Fibroblast of pulmonary artery (primary cell): ENCODE measurements at regions not wholly inside any gene's neighbourhood (a gene's known extent, or its start where the extent isn't known, plus 50 kb on each side); places are given as distances from the start of the nearest gene placed in this dataset.

Source experiments
- DNase-seq: peaks from one replicate; pipeline ENCODE4 v3.0.0-alpha.2; 2010; ENCODE audit warnings: low read depth
- H3K4me3 ChIP-seq: replicated peaks from 2 replicates; pipeline ENCODE4 v1.5.1; 2011; ENCODE audit warnings: low read depth, mild to moderate bottlenecking, control low read depth, low read length, moderate library complexity
- CTCF ChIP-seq: IDR thresholded peaks from 2 replicates; pipeline ENCODE4 v1.5.1; 2011; ENCODE audit warnings: mild to moderate bottlenecking, control low read depth, low read length, inconsistent platforms; ENCODE audit errors: missing control alignments

GRCh38 chr1:164310166-164310565 lies 248.8 kb upstream of the PBX1 start:
- DNase-seq, result no peak
- no peak for TF ChIP-seq CTCF
- H3K4me3 ChIP-seq, result no peak overlapping the region

- no peak for DNase-seq
- no peak for TF ChIP-seq CTCF
- H3K4me3 ChIP-seq, result no peak overlapping the region
Measured at GRCh38 chr1:164311377-164311776, 247.6 kb upstream of the PBX1 start.

- peak; percentile 13 for DNase-seq
- no peak for TF ChIP-seq CTCF
- peak overlapping the region; percentile 34 for H3K4me3 ChIP-seq
Measured at GRCh38 chr1:164320790-164321731, 237.9 kb upstream of the PBX1 start.

GRCh38 chr1:164325786-164326185 lies 233.2 kb upstream of the PBX1 start:
- TF ChIP-seq CTCF, result no peak
- no peak overlapping the region for H3K4me3 ChIP-seq
- DNase-seq, result no peak

GRCh38 chr1:164333387-164333786 lies 225.6 kb upstream of the PBX1 start:
- H3K4me3 ChIP-seq, result no peak overlapping the region
- DNase-seq, result no peak
- TF ChIP-seq CTCF, result no peak

- DNase-seq, result no peak
- TF ChIP-seq CTCF, result no peak
- H3K4me3 ChIP-seq, result no peak overlapping the region
Measured at GRCh38 chr1:164337394-164337793, 221.6 kb upstream of the PBX1 start.

- DNase-seq, result no peak
- no peak for TF ChIP-seq CTCF
- no peak overlapping the region for H3K4me3 ChIP-seq
Measured at GRCh38 chr1:164337885-164338284, 221.1 kb upstream of the PBX1 start.
